ENCODE measurements at regions not wholly inside any gene's neighbourhood (a gene's known extent, or its start where the extent isn't known, plus 50 kb on each side); places are given as distances from the start of the nearest gene placed in this dataset.
"Not testable (repeated sequence)": the region's sequence is repeated elsewhere in the genome, so short reads cannot be mapped to it uniquely, and the experiment has no call there.

DNA sequence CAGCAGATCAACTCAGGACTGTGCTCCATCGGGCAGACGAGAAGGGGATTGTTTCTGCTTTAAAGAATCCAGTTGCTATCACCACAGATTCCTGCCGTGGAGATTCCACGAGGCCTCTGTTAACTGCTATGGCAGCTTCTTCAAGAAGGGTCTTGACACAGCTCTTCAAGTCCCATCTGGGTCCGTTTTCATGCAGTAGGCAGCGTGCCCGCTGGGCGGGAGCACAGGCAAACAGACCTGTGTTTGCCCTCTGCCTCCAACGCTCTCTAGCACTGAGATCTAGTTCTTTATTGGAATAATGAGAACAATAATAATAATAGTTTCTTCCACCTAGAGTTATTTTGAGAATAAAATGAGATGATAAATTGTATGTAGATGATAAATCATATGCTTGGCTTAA lies 127.2 kb upstream of the SP8 start:
- no peak for FAIRE-seq
- no peak for TF ChIP-seq POLR2A (IDR thresholded peaks at IDR 0.05; ENCODE audit: low read depth, low read length)
- no peak for DNase-seq (ENCODE audit: insufficient read length, low spot score)

- FAIRE-seq: no peak
- no peak for TF ChIP-seq POLR2A (IDR thresholded peaks at IDR 0.05; ENCODE audit: low read depth, low read length)
Measured at GRCh38 chr7:20916311-20916710, 129.6 kb upstream of the SP8 start.

DNA sequence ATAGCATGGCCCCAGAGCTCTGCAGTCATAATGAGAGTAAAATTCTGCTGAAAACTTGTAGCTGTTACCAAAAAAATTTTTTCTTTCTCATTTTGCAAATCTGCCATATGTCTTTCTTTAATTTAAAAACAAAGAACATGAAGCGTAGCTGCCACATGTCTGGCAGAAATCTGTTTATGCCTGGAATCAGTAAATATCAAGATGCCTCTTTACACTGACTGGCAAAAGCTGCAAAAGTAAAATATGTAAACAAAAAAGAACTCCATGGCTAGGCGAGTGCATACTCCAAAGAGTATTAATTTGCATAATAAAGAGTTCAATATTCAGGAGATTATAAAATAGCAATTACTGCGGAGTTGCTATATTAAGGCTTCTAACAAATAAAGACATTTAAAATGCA lies 130.9 kb upstream of the SP8 start:
- no peak for FAIRE-seq

More at GRCh38 chr7:20916311-20916710, 129.6 kb upstream of the SP8 start:
- DNase-seq (ENCODE audit: insufficient read length, low spot score): no peak

DNA sequence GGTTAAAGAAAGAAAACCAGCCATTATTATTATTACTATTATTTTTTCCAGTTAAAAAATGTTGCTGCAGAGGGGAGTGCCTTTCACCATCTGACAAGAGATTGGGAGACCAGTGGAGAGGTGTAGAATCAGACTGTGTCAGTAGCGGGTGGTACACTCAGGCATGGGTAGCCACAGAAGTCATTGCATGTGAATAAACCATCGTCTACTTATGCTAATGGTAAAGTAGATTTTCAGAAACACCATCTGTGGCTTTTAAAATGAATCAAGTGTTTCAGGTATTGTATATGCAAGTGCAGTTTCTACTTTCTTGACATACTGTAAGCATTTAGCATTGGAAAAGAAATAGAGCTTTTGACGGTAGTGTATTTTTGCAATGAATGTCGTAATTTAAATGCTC lies 131.5 kb upstream of the SP8 start:
- no peak for FAIRE-seq
- TF ChIP-seq POLR2A (IDR thresholded peaks at IDR 0.05; ENCODE audit: low read depth, low read length): no peak
- no peak for DNase-seq (ENCODE audit: insufficient read length, low spot score)

More for the DNA sequence above, 130.9 kb upstream of the SP8 start:
- DNase-seq (ENCODE audit: insufficient read length, low spot score): no peak
- TF ChIP-seq POLR2A (IDR thresholded peaks at IDR 0.05; ENCODE audit: low read depth, low read length): no peak

DNA sequence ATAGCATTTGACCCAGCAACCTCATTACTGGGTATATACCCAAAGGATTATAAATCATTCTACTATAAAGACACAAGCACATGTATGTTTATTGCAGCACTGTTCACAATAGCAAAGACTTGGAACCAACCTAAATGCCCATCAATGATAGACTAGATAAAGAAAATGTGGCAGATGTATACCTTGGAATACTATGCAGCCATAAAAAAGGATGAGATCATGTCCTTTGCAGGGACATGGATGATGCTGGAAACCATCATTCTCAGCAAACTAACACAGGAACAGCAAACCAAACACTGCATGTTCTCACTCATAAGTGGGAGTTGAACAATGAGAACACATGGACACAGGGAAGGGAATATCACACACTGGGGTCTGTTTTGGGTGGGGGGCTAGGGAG lies 140.5 kb upstream of the SP8 start:
- FAIRE-seq; DNase-seq (ENCODE audit: insufficient read length, low spot score): not testable (repeated sequence)

- no peak for FAIRE-seq
- DNase-seq (ENCODE audit: insufficient read length, low spot score): no peak
- TF ChIP-seq POLR2A (IDR thresholded peaks at IDR 0.05; ENCODE audit: low read depth, low read length): no peak
Measured at GRCh38 chr7:20927976-20928375, 141.3 kb upstream of the SP8 start.

- TF ChIP-seq POLR2A (IDR thresholded peaks at IDR 0.05; ENCODE audit: low read depth, low read length): no peak
- FAIRE-seq (no peak), DNase-seq (ENCODE audit: insufficient read length, low spot score) (no peak)
Measured at GRCh38 chr7:20929199-20929598, 142.5 kb upstream of the SP8 start.

- no peak for TF ChIP-seq POLR2A (IDR thresholded peaks at IDR 0.05; ENCODE audit: low read depth, low read length)
- DNase-seq (ENCODE audit: insufficient read length, low spot score): no peak
- no peak for FAIRE-seq
Measured at GRCh38 chr7:20931739-20932138, 145.1 kb upstream of the SP8 start.

DNA sequence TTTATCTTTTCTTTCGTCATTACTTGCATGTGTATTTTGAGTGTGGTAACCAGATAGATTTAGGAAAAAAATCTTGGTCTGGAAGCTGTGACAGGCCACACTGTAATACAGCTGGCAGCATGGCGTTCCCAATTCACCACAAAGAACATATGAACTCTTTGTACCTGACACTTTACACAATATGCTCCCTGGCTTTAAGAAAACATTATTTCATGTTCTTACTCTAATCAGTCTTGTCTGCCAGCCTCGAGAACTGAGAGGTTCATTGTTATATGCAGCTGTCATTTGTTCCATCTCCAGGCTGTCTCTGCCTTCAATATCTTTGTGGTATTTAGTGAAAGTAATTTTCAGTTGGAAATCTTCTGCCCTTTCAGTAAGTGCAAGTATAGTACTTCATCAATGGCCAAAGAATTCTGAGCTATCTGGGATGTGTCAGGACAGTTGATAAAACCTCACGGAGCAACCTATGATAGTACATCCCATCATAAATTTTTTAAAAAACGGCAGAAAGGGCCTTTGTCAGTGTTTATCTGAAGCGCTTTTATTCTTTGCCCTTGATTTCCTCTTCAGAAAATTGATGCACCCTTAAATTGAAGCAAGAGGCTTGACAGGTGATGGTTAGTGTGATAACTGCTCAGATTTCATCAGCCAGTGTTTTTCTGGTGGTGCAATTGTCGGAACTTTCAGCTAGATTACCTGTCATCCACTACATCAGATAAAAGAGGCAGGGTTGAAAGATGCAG lies 146.3 kb upstream of the SP8 start:
- no peak for DNase-seq (ENCODE audit: insufficient read length, low spot score)
- FAIRE-seq: no peak
- TF ChIP-seq POLR2A (IDR thresholded peaks at IDR 0.05; ENCODE audit: low read depth, low read length): no peak

DNA sequence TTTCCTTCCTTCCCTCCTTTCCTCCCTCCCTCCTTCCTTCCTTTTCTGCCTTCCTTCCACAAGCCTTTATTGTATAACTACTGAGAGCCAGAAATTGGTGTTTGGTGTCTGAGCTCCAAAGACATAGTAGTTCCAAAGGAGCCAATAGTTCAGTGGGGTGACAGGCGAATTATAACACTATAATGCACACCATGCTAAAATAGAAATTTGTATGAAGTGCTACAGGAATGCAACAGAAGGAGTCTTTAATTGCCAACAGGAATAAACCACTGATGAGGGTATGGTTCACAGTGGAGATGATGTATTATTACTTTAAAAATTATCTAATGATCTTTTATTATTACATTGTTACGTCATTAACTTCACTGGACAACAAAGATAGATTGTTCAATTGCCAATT lies 158.8 kb upstream of the SP8 start:
- DNase-seq (ENCODE audit: insufficient read length, low spot score): no peak
- TF ChIP-seq POLR2A (IDR thresholded peaks at IDR 0.05; ENCODE audit: low read depth, low read length): no peak
- no peak for FAIRE-seq

- FAIRE-seq (no peak), DNase-seq (ENCODE audit: insufficient read length, low spot score) (no peak)
- no peak for TF ChIP-seq POLR2A (IDR thresholded peaks at IDR 0.05; ENCODE audit: low read depth, low read length)
Measured at GRCh38 chr7:20952916-20953315, 166.2 kb upstream of the SP8 start.

DNA sequence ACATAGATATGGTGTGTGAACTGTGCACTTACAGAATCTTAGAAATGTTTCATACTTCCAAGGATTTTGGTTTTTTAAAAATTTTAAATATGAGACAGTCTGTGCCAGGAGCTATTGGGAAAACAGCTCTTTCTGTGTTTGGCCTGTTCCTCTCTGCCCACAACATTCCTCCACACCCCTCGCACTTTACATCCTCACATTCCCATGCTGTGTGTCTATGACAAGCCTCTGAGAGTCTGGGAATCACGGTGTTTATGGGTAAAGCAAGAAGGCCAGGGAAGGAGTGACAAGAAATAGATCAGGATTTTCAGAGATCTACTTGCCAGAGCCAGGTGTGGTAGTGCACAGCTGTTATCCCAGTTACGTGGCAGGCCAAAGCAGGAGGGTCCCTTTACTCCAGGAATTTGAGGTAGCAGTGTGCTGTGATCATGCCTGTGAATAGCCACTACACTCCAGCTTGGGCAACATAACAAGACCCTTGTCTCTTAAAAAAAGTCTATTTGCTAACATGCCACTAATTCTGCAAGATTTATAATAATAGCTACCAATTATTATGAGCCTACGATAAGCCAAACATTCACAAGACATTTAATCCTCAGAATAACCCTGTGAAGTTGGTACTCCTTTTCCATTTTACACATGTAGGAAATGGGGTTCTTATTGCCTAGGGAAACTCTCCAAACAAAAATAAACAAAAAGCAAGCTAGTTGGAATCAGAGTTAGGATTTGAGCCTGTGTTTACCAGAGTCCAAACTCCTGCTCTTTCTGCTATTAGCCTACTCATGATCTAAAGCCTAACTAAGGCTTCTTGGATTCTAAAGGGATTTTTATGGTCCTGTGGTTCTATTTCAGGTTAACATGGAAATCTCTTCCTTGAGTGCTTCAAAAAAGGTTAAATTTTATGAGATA lies 168.3 kb upstream of the SP8 start:
- no peak for FAIRE-seq
- no peak for TF ChIP-seq POLR2A (IDR thresholded peaks at IDR 0.05; ENCODE audit: low read depth, low read length)

DNA sequence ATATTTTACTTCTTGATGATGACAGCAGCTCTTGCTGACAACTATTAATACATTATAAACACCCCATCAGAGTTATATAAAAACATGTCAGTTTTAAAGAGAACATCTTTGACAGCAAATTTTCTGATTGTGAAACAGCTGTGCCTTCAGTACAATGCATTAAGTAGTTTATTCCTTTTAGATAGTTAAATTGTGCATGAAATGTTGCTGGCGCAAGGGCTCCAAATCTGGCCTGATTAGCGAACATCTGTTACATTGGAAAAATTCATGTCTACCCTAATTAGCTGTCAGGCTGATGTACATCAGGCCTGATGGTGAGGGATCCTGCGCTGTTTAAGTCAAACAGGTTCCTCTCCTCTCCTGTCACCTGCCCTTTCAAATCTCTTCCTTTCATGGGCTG lies 171.9 kb upstream of the SP8 start:
- no peak for DNase-seq (ENCODE audit: insufficient read length, low spot score)

More for the DNA sequence above, 168.3 kb upstream of the SP8 start:
- DNase-seq (ENCODE audit: insufficient read length, low spot score): no peak

GRCh38 chr7:20959281-20959680 lies 172.6 kb upstream of the SP8 start:
- no peak for DNase-seq (ENCODE audit: insufficient read length, low spot score)
- no peak for FAIRE-seq
- TF ChIP-seq POLR2A (IDR thresholded peaks at IDR 0.05; ENCODE audit: low read depth, low read length): no peak

More for the DNA sequence above, 171.9 kb upstream of the SP8 start:
- TF ChIP-seq POLR2A (IDR thresholded peaks at IDR 0.05; ENCODE audit: low read depth, low read length): no peak
- no peak for FAIRE-seq
